ENCODE measurements at regions not wholly inside any gene's neighbourhood (a gene's known extent, or its start where the extent isn't known, plus 50 kb on each side); places are given as distances from the start of the nearest gene placed in this dataset.

- DNase-seq (ENCODE audit: low read depth): no peak
These were observed 726.4 kb upstream of the SGO1 start for GRCh38 chr3:20912406-20912805.

GRCh38 chr3:20909511-20909910 lies 723.5 kb upstream of the SGO1 start:
- no peak for DNase-seq (ENCODE audit: low read depth)

- DNase-seq (ENCODE audit: low read depth): no peak
These were observed 719.3 kb upstream of the SGO1 start for GRCh38 chr3:20905210-20905805.

GRCh38 chr3:20904671-20905070 lies 718.7 kb upstream of the SGO1 start:
- no peak for DNase-seq (ENCODE audit: low read depth)

- no peak for DNase-seq (ENCODE audit: low read depth)
These were observed 713.0 kb upstream of the SGO1 start for GRCh38 chr3:20898962-20899361.

- DNase-seq (ENCODE audit: low read depth): no peak
These were observed 704.1 kb upstream of the SGO1 start for GRCh38 chr3:20890111-20890519.

GRCh38 chr3:20878691-20879090 lies 692.7 kb upstream of the SGO1 start:
- no peak for DNase-seq (ENCODE audit: low read depth)

GRCh38 chr3:20873235-20873634 lies 687.2 kb upstream of the SGO1 start:
- DNase-seq (ENCODE audit: low read depth): no peak

- DNase-seq (ENCODE audit: low read depth): no peak
These were observed 684.3 kb upstream of the SGO1 start for GRCh38 chr3:20870106-20870899.

- no peak for DNase-seq (ENCODE audit: low read depth)
These were observed 679.8 kb upstream of the SGO1 start for GRCh38 chr3:20865803-20866202.

- no peak for DNase-seq (ENCODE audit: low read depth)
These were observed 675.4 kb upstream of the SGO1 start for GRCh38 chr3:20861454-20861853.

- DNase-seq (ENCODE audit: low read depth): no peak
These were observed 671.6 kb upstream of the SGO1 start for GRCh38 chr3:20857636-20858035.

- no peak for DNase-seq (ENCODE audit: low read depth)
These were observed 667.9 kb upstream of the SGO1 start for GRCh38 chr3:20853890-20854289.

GRCh38 chr3:20852712-20853111 lies 666.7 kb upstream of the SGO1 start:
- no peak for DNase-seq (ENCODE audit: low read depth)

GRCh38 chr3:20849975-20850374 lies 664.0 kb upstream of the SGO1 start:
- no peak for DNase-seq (ENCODE audit: low read depth)

GRCh38 chr3:20846832-20847231 lies 660.8 kb upstream of the SGO1 start:
- DNase-seq (ENCODE audit: low read depth): no peak

- DNase-seq (ENCODE audit: low read depth): no peak
These were observed 660.1 kb upstream of the SGO1 start for GRCh38 chr3:20846066-20846465.

- DNase-seq (ENCODE audit: low read depth): no peak
These were observed 658.8 kb upstream of the SGO1 start for GRCh38 chr3:20844851-20845250.

- DNase-seq (ENCODE audit: low read depth): no peak
These were observed 656.8 kb upstream of the SGO1 start for GRCh38 chr3:20842594-20843436.

GRCh38 chr3:20842002-20842401 lies 656.0 kb upstream of the SGO1 start:
- DNase-seq (ENCODE audit: low read depth): no peak

- DNase-seq (ENCODE audit: low read depth): no peak
These were observed 651.8 kb upstream of the SGO1 start for GRCh38 chr3:20837676-20838302.

- no peak for DNase-seq (ENCODE audit: low read depth)
These were observed 650.8 kb upstream of the SGO1 start for GRCh38 chr3:20836801-20837200.
